HG02970 (cell line): ENCODE measurements at regions not wholly inside any gene's neighbourhood (a gene's known extent, or its start where the extent isn't known, plus 50 kb on each side); places are given as distances from the start of the nearest gene placed in this dataset.

Experiments used
- ATAC-seq: cut with Tn5 transposase; IDR thresholded peaks from one replicate; pipeline ENCODE4 v1.9.1; 2021; ENCODE audit warnings: mild to moderate bottlenecking, moderate library complexity, moderate number of reproducible peaks; ENCODE audit not compliant: unreplicated experiment, low FRiP score

DNA sequence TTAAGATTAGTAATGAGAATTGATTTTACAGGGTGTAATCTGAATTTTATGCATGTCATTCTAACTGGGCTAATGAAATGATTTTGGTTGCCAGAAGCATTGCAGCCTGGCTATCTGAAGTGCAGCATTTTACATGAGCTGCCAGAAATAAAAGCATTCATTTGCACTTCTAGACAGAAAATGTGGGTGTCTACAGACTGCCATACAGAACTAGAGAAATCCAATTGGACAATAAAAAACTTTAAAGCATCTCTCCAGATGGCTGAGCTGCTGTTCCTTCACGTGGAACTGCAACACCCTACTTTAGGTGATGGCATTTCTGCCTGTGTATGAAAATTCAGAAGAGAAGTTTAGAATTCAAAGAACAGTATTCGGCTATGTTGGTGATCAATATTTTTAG lies 450.1 kb upstream of the SLITRK1 start:
- ATAC-seq, result no peak

DNA sequence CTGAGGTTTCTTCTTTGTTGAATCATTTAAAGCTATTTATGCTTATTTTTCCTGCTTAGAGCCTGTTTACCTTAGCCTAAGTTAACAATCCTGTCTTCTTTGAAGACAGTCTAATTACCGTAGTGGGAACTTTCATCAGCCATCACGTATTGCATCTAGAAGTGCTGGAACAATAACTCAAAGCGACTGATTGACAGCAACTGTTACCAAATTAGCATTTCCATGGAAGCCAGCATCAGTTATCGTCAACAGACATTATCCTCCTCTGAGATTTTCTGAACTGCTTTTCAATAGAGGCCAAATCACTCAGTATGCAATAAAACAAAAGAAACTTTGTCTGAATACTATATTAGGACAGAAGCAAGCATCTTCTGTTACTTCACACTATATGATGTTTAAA lies 433.3 kb upstream of the SLITRK1 start:
- no peak for ATAC-seq

DNA sequence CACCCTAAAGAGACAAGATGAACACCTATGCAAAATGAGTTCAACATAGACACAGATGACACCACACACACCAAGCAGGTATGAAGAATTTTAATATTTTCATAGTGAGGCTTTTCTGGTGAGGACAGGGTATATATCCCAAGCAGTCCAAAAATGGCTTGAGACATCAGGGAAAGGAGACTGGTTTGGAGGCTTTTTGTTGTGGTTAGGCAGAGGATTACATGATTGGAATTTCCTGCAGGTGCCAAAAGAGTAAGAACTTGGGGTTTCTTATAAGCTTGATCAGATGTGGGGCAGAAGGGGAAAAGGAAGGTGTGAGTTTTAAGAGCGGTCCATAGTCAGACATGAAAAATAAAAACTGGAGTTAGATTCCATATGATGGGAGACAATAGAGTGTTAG lies 420.8 kb upstream of the SLITRK1 start:
- ATAC-seq, result no peak

DNA sequence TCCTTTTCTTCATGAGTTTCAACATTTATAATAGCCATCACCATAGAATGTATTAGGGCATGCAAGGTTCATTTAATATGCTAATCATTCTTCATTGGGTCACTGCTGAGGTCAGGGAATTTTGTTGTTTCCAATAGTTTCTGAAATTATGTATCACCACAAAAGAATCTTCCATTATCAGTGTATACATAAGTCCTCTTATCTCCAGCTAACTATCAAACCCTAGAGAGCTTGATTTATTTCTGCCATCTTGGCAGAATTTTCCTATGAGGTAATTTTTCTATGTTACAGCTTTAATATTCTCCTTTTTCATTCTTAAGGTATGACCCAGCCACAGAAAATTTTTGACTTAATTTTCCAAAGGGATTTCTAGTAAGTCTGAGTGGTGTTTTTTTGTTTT lies 415.0 kb upstream of the SLITRK1 start:
- ATAC-seq, result no peak

DNA sequence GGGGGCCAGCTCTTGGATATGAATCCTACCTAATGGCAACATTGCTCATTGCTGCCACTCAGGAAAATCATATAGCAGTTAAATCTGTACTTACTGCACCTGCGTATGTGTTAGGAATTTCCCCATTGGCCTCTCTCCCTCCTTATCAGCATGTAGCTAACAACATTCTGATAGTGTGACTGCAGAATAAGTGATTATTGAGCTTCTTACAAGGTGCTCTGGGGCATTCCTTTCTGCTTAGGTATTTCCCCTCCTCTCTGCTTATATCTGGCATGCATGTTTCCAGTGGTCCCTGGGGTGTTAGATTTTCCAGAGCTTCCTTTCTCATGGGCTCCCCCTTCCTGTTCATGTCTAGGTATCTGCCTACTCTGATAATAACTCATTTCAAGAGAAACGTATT lies 414.1 kb upstream of the SLITRK1 start:
- ATAC-seq, result no peak

DNA sequence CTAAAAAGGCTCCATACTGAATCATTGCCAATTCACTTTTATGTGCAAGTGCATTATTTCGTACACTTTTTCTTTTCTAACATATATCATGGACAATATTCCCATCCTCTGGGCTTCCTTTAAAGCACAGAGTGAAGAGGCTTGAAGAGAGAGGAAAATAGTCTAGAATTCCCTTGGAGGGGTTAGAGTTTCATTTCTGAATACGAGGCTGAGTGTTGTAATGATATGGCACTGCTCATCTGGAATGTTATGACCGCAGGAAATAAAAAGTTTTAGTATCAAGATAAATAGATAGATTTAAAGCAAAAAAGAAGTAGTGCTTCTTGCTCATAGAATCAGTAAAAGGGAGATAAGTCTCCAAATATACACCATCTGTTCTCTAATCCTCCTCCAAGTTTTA lies 412.3 kb upstream of the SLITRK1 start:
- ATAC-seq, result no peak

DNA sequence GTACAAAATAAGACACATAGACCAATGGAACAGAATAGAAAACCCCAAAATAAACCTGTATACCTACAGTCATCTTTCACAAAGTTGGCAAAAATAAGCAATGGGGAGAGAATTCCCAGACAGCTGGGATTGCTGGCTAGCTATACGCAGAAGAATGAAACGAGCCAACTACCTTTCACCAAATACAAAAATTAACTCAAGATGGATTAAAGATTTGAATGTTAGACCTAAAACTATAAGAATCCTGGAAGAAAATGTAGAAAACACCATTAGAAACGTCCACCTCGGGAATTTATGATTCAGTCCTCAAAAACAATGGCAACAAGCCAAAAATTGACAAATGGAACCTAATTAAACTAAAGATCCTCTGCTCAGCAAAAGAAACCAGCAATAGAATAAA lies 408.1 kb upstream of the SLITRK1 start:
- ATAC-seq, result no peak

DNA sequence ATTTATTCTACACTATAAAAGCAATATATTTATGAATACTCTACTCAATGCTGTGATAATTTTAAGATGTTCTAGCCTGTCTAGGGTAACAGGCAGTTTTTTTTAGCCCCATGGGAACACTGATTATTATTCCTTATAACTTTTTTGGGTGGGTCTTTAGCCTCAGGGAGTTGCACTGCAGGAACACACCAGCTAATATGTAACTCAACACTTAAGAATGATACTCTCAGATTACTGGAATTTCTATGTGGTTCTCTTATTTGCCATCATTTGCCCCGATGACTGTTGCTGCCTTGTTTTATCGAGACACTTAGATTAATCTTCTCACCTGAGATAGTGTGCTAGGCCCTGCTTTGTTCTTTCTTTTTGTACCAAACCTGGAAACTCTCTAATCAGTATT lies 396.9 kb upstream of the SLITRK1 start:
- no peak for ATAC-seq

DNA sequence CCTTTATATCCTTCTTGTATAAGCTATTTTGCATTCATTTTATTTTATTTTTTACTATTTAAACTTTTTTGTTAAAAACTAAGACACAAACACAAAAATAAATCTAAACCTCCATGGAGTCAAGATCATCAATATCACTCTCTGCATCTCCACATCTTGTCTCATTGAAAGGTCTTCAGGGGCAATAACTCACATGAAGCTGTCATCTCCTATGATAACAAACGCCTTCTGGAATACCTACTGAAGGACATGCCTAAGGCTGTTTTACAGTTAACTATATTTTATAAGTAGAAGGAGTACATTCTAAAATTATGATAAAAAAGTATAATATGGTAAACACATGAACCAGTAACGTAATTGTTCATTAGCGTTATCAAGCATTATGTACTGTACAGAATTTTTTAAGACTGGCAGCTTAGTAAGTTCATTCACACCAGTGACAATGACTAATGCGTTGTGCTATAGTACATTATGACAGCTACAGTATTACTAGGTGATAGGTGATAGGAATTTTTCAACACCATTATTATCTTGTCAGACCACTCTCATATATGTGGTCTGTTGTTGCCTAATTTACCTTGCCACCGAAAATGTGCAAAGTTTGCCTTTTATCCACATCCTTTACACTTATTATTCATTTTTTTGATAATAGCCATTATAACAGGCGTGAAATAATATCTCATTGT lies 390.7 kb upstream of the SLITRK1 start:
- no peak for ATAC-seq

DNA sequence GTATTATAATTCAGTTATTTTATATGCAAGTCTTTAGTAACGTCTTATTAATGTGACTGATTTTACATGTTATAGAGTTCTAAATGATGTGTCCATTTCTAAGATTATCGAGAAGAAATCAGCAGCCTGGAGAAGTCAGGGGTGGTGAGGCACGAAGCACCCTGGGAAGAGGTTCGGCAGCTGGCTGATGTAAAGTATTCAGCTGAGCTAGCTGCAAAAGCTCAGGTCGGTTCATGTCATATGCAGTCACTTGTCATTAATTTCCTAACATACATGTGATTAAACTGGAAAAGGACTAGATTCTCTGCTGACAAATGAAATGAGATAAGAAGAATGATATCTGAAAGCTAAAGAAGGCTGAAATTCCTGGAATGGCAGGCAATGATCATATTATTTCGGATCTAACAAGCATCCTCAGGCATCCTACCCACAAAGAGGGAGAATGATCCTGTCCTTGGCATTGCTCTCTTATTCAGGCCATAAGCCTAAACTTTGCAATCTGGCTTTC lies 383.0 kb upstream of the SLITRK1 start:
- ATAC-seq, result no peak

DNA sequence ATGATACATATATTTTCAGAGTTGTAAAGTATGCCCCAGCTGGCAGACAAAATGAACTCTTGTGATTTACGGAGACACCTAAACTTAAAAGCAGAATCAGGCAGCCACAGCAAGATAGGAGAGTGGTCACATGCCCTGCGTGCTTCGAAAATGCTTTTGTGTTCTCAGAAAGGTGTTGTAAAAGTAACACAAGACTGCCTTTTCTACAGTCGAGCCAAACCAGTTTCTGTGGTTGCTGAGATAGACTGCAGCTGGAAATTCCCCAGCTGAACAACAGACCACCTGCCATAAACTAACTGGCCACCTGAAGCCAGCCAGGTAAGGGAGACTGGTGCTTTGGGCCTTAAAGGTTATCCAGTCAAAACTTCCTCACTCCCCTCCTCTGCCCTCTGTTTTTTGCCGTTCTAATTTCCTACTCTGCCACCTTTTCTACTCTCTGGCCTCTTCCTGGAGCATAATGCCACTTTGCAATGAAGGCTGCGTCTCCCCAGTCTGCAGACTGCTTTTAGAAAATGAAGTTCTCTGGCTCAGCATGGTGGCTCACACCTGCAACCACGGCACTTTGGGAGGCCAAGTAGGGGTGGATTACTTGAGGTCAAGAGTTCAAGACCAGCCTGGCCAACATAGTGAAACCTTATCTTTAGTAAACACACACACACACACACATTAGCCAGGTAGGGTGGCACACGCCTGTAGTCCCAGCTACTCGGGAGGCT lies 381.2 kb upstream of the SLITRK1 start:
- ATAC-seq, result no peak

DNA sequence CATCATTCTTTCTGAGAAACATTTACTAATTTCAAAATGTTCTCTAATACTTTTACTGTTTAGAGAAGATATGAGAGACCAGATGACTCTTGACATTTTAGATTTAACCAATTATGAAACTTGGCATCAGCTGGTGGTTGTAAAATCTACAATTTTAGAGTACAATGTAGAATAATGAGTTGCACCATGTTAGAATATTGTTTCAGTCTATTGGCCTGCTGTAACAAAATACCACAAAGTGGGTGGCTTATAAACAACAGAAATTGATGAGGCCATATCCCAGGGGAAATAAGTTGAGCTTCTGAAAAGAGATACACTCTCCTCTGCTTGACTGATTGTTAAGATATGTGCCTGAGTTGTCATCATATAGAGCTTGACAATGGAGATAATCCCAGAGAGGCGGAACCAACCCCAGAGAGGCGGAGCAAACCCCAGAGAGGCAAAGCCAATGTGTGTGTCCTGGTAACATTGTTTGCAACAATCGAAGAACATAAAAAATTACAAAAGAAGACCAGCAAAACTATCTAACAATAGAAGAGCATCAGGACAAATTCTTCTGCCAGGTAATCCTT lies 373.0 kb upstream of the SLITRK1 start:
- ATAC-seq, result no peak

DNA sequence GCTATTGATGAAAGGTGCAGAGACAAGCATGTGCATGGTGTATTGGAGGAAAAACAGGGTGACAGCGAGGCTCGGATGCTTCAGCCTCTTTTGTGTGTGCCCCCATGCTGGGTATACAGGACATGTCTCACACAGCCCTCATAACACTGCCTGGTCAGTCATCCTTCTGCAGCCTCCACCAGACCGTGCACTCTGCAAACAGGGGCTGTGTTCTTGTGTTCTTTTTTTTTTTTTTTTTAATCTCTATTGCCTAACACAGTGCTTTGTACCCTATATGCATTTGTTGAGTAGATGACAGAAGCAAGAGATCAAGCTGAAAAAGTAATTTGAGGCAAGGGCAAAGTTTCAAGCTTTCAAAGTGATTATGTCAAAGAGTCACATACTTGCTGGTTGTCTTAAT lies 367.2 kb upstream of the SLITRK1 start:
- no peak for ATAC-seq

DNA sequence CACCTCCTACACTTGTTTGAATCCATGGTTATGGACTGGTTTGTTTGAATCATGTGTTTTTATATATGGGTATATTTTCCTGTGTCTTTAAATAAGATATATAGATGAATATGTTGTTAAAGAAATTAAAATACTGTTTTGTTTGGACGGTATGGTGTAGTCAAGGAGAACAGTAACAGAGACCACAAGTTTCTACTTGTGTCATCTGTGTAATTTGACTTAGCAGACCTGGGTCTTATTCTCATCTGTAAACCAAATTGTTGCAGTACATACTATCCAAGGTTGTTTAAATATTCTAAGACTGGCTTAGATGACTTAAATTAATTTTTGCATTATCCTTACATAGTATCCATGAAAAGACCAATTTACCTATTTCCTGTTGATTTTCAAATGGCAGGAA lies 361.1 kb upstream of the SLITRK1 start:
- no peak for ATAC-seq

DNA sequence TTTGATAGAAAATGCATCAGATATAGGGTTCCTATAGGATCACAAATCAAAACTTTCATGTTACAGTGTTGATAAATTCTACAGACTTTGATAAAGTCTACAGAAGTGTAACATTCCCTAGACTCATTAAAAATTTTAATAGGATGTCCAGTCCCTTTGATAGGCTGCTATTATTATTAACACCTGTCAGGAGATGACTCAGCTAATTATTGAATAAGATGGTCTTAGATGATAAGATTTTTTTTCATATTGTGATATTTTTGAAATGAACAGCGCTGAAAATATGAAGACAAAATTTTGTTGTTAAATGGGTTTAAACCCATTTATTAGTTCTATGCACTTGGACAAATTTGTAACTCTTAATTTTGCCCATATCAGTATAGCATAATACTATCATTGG lies 356.8 kb upstream of the SLITRK1 start:
- ATAC-seq, result no peak

DNA sequence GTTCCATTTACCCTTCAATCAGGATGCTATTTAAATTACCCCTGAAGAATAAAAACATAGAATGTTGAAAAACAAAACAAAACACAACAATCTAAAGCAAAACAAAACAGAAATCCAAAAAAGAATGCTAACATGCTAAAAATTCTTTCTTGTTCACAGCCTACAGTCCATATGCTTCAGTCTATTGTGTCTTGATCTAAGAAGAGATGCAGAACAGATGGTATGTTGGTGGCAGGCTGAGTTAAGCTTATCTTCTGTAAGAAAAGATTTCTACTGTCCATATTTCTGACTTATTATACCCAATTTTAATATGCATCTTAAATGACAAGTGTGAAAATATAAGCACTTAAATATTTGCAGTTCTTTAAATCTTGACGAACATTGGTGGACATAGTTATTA lies 356.1 kb upstream of the SLITRK1 start:
- no peak for ATAC-seq

DNA sequence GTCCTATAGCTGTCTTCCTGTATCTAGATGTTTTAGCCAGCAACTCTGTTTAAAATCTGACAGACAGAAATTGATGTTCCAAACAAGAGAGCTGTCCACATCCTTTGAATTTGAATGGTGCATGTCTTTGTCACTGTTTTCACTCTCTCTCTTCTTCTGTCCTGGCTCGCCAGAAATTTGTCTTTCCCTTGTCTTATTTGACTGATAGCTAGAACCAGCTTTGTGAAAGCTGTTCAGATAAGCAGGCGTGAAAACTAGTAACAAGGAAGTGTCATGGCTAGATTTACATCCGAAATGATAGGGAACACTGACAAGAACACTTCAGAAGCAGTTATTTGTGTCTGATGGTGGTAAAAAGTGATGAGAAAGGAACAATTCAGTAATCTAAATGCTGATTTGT lies 354.9 kb upstream of the SLITRK1 start:
- ATAC-seq, result no peak

DNA sequence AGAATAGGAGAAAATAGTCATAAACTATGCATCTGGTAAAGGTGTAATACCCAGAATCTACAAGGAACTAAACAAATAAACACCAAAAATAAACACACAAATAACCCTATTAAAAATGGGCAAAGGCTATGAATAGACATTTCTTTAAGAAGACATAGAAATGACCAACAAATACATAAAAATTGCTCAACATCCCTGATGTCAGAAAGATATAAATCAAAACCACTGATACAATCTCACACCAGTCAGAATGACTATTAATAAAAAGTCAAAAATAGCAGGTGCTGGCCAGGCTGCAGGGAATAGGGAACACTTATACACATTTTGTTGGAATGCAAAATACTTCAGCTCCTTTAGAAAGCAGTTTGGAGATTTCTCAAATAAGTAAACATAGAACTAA lies 352.1 kb upstream of the SLITRK1 start:
- ATAC-seq, result no peak

DNA sequence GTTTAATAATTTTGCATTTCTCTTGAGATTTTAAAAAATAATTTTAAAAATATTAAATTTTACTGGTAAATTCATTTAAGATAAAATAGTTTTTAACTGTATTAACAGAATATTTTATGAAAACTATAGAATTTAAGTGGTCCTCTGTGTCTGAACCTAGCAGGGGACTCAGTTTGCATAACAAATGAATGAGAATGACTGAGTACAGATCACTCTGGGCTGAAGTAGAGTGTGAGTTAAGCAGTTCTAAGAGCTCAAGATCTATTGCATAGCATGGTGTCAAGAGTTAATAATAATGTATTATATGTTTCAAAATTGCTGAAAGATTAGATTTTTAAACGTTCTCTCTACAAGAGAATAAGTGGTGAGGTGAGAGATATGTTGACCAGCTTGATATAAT lies 348.3 kb upstream of the SLITRK1 start:
- no peak for ATAC-seq

DNA sequence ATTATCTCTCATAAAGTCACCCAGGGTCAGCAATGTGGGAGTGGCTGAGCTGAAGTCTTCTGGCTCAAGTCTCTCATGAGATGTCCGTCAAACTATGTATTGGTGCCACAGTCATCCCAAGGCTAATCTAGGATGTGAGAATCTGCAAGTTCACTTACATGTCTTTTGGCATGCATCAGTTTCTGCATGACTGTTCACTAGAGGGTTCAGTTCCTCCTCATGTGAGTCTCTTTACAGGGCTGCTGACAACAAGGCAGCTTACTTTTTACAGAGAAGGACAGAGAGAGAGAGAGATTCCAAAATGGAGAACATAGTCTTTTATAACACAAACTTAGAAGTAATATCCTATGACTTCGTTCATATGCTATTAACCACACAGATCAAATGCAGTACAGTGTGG lies 328.8 kb upstream of the SLITRK1 start:
- ATAC-seq, result no peak

DNA sequence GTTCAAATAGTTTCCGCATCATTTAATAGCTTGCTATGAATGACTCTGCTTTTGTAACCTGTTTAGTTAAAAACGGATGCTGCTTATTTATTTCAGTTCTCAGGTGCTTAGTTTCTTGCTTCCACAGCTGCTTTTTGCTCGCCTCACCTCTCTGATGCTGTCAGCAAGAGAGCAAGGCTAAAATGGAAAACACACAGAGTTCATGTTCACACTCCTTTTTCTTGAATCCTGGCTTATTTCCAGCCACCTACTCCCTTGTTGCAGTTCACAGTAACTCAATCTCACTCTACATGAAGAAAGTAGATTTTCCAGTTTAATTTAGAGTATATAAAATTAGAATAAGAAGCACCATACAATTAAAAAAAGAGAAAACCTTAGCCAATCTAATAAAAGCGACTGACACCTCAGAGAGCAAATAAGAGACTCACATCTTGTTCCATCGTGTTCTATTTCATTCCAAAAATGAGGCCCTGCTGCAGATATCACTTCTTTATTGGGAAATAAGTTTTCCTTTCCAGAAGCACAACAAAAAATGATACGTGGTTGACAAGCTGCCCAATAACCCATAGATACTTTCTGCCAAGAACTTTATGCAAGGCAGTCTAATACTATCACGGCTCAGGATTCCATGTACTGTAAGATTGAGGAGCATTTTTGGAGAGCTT lies 326.1 kb upstream of the SLITRK1 start:
- no peak for ATAC-seq
